ENCODE measurements at regions not wholly inside any gene's neighbourhood (a gene's known extent, or its start where the extent isn't known, plus 50 kb on each side); places are given as distances from the start of the nearest gene placed in this dataset.
A peak's percentile ranks its signal among the peaks of the same experiment; 100 is the strongest.

GRCh38 chr6:93550551-93551276, 131.4 kb upstream of the EPHA7 start:
- H3K9me3 ChIP-seq (ENCODE audit: control insufficient read depth in 1 of 2, low read length in 2 of 2) = no peaks in the 10 kb centered on the region
- H3K4me1 ChIP-seq (ENCODE audit: control insufficient read depth in 1 of 2, insufficient read depth in 2 of 2, low read length in 2 of 2) = no peaks in the 10 kb centered on the region
- no peak overlapping the region for H3K4me3 ChIP-seq (ENCODE audit: low read depth in 1 of 2, low read length in 2 of 2)
- no peak overlapping the region for H3K27ac ChIP-seq (ENCODE audit: low read length)
- H3K36me3 ChIP-seq (ENCODE audit: control insufficient read depth in 1 of 2, insufficient read depth in 2 of 2, low read length in 2 of 2) = no peaks in the 10 kb centered on the region
- H3K27me3 ChIP-seq (ENCODE audit: low read depth, low read length) = no peaks in the 10 kb centered on the region

DNA sequence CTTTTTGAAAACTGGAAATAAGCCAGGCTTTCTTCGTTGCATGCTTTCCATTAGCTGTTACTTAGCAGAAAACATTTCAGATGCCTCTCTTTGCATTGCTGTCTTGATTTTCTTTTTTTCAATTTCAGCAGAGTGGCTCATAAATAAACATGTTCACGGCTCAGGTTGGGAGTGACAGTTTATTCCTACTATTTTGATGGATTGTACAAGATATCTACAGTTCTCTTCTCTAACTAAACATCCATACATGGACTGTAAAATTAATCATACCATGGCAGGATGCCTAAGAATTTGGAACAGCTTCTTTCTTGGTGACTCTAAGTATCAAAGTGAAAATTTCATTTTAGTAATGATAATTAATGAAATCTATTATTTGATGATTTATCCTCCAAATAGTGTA, 130.5 kb upstream of the EPHA7 start:
- Histone ChIP-seq H3K4me1 (ENCODE audit: control insufficient read depth in 1 of 2, insufficient read depth in 2 of 2, low read length in 2 of 2) (no peaks in the 10 kb centered on the region), H3K9me3 (ENCODE audit: control insufficient read depth in 1 of 2, low read length in 2 of 2) (no peaks in the 10 kb centered on the region), H3K27ac (ENCODE audit: low read length) (no peak overlapping the region), H3K27me3 (ENCODE audit: low read depth, low read length) (no peaks in the 10 kb centered on the region), H3K36me3 (ENCODE audit: control insufficient read depth in 1 of 2, insufficient read depth in 2 of 2, low read length in 2 of 2) (no peaks in the 10 kb centered on the region), H3K4me3 (ENCODE audit: low read depth in 1 of 2, low read length in 2 of 2) (no peak overlapping the region)

DNA sequence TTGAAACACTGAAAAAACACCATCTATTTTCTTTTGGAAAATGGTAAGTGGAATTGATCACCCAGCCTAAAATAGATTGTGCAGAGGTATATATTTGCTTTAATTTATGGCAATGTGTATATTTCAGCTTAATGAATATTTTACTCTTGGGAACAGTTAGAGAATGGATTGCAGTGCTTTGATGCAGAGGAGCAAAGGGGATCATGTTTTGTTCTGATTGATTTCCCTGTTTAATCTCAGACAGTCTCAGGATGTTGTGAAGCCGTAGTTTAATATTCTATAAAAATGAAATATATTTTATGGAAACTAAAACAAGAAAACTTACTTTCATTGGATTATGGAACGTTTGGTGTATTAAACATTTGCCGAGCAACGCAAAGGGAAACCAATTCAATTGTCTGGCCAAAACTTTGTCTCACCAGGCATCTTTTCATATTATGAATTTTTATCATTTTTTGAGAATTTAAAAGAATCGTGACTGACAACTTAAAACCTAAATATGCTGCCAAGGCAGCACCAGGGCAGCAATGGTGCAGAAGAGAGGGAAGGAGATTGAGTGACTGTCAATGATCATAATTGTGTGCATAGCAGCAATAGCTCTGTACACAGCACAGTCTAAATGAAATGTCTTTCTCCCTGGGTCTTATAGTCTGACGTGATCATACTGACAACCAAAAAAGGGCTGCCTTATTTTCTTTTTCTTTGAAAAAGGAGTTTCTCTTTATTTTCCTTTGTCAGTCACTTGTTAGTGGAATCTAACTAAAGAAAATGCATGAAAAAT, 105.5 kb upstream of the EPHA7 start:
- H3K36me3 ChIP-seq (ENCODE audit: control insufficient read depth in 1 of 2, insufficient read depth in 2 of 2, low read length in 2 of 2) = no peaks in the 10 kb centered on the region
- H3K9me3 ChIP-seq (ENCODE audit: control insufficient read depth in 1 of 2, low read length in 2 of 2) = no peaks in the 10 kb centered on the region

DNA sequence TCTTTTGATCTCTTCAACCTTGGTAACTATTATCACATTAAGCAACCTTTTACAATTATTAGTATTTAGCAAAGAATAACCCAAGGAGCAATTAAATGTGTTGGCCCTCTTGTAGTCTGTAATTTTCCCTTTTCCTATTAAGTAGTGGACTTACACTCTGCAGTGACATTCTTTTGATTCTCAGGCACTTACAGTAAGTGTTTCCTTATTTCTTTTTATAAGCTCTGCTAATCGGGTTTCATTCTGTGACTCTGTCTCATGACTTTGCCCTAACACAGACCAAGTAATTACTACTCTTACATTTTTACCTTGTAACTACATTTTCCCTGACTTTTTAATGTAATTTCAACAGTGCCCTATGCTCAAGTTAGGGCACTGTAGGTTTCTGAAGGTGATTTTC, 104.0 kb upstream of the EPHA7 start:
- Histone ChIP-seq H3K36me3 (ENCODE audit: control insufficient read depth in 1 of 2, insufficient read depth in 2 of 2, low read length in 2 of 2) (no peaks in the 10 kb centered on the region), H3K4me3 (ENCODE audit: low read depth in 1 of 2, low read length in 2 of 2) (no peak overlapping the region), H3K4me1 (ENCODE audit: control insufficient read depth in 1 of 2, insufficient read depth in 2 of 2, low read length in 2 of 2) (no peaks in the 10 kb centered on the region), H3K27me3 (ENCODE audit: low read depth, low read length) (no peaks in the 10 kb centered on the region), H3K27ac (ENCODE audit: low read length) (no peak overlapping the region), H3K9me3 (ENCODE audit: control insufficient read depth in 1 of 2, low read length in 2 of 2) (no peaks in the 10 kb centered on the region)

More for the DNA sequence above, 105.5 kb upstream of the EPHA7 start:
- Histone ChIP-seq H3K4me1 (ENCODE audit: control insufficient read depth in 1 of 2, insufficient read depth in 2 of 2, low read length in 2 of 2) (no peaks in the 10 kb centered on the region), H3K27ac (ENCODE audit: low read length) (no peak overlapping the region), H3K4me3 (ENCODE audit: low read depth in 1 of 2, low read length in 2 of 2) (no peak overlapping the region), H3K27me3 (ENCODE audit: low read depth, low read length) (no peaks in the 10 kb centered on the region)

DNA sequence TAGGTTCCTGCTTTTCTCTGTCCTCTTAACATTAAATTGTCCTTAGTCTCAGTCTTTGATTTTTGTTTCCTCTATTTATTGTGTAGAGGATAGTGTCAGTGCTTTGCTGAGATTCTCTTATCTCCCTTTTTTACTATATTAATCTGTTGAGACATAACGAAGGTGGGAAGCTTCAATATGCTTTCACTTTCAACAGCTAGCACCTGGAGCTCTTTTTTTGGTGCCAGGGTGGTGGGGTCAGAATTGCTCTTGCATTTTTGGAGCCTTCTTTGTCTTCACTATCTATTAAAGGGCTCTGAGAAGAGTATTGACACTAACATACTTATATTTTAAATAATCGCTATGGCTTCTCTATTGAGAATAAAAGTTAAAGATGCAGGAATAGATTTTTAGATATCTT, 97.1 kb upstream of the EPHA7 start:
- no peaks in the 10 kb centered on the region for H3K27me3 ChIP-seq (ENCODE audit: low read depth, low read length)
- no peak overlapping the region for H3K27ac ChIP-seq (ENCODE audit: low read length)
- H3K4me1 ChIP-seq (ENCODE audit: control insufficient read depth in 1 of 2, insufficient read depth in 2 of 2, low read length in 2 of 2) = no peaks in the 10 kb centered on the region
- no peaks in the 10 kb centered on the region for H3K9me3 ChIP-seq (ENCODE audit: control insufficient read depth in 1 of 2, low read length in 2 of 2)
- no peak overlapping the region for H3K4me3 ChIP-seq (ENCODE audit: low read depth in 1 of 2, low read length in 2 of 2)
- no peaks in the 10 kb centered on the region for H3K36me3 ChIP-seq (ENCODE audit: control insufficient read depth in 1 of 2, insufficient read depth in 2 of 2, low read length in 2 of 2)

DNA sequence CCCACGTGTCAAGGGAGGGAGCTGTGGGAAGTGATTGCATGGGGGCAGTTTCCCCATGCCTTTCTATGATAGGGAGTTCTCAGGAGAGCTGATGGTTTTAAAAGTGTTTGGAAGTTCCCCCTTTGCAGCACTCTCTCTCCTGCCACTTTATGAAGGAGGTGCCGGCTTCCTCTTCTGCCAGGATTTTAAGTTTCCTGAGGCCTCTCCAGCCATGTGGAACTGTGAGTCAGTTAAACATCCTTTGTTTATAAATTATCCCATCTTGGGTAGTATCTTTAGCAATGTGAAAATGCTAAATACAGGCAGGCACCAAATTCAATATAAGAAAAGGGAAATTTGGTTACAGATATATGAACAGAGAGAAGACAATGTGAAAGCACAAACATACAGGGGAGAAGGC, 96.4 kb upstream of the EPHA7 start:
- Histone ChIP-seq H3K4me1 (ENCODE audit: control insufficient read depth in 1 of 2, insufficient read depth in 2 of 2, low read length in 2 of 2) (no peaks in the 10 kb centered on the region), H3K9me3 (ENCODE audit: control insufficient read depth in 1 of 2, low read length in 2 of 2) (no peaks in the 10 kb centered on the region), H3K27me3 (ENCODE audit: low read depth, low read length) (no peaks in the 10 kb centered on the region), H3K27ac (ENCODE audit: low read length) (no peak overlapping the region), H3K36me3 (ENCODE audit: control insufficient read depth in 1 of 2, insufficient read depth in 2 of 2, low read length in 2 of 2) (no peaks in the 10 kb centered on the region), H3K4me3 (ENCODE audit: low read depth in 1 of 2, low read length in 2 of 2) (no peak overlapping the region)

- Histone ChIP-seq H3K9me3 (ENCODE audit: control insufficient read depth in 1 of 2, low read length in 2 of 2) (no peaks in the 10 kb centered on the region), H3K27ac (ENCODE audit: low read length) (no peak overlapping the region), H3K36me3 (ENCODE audit: control insufficient read depth in 1 of 2, insufficient read depth in 2 of 2, low read length in 2 of 2) (no peaks in the 10 kb centered on the region), H3K4me1 (ENCODE audit: control insufficient read depth in 1 of 2, insufficient read depth in 2 of 2, low read length in 2 of 2) (no peaks in the 10 kb centered on the region), H3K27me3 (ENCODE audit: low read depth, low read length) (no peaks in the 10 kb centered on the region), H3K4me3 (ENCODE audit: low read depth in 1 of 2, low read length in 2 of 2) (no peak overlapping the region)
These were observed 79.4 kb upstream of the EPHA7 start for GRCh38 chr6:93498713-93499112.

GRCh38 chr6:93496548-93496947, 77.2 kb upstream of the EPHA7 start:
- H3K36me3 ChIP-seq (ENCODE audit: control insufficient read depth in 1 of 2, insufficient read depth in 2 of 2, low read length in 2 of 2) = no peaks in the 10 kb centered on the region
- no peaks in the 10 kb centered on the region for H3K27me3 ChIP-seq (ENCODE audit: low read depth, low read length)
- H3K27ac ChIP-seq (ENCODE audit: low read length) = no peak overlapping the region
- no peaks in the 10 kb centered on the region for H3K9me3 ChIP-seq (ENCODE audit: control insufficient read depth in 1 of 2, low read length in 2 of 2)
- no peaks in the 10 kb centered on the region for H3K4me1 ChIP-seq (ENCODE audit: control insufficient read depth in 1 of 2, insufficient read depth in 2 of 2, low read length in 2 of 2)
- no peak overlapping the region for H3K4me3 ChIP-seq (ENCODE audit: low read depth in 1 of 2, low read length in 2 of 2)

DNA sequence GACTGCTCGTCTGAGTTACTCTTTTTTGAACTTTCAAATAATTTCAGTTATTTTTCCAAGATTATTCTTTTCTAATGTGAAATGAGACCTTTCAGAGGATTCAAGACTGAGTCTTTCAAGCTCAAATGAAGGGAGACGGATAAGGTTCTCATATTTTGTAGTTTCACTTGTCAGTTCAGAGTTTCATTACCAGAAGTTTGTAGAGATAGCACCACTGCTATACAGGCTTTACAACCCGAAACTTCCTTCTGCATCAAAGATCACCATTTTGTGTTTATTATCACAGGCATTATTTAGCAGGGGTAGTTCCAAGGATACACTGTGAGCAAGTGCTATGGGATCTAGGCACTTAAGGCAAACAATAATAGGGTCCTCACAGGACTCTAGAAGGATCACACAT, 74.7 kb upstream of the EPHA7 start:
- Histone ChIP-seq H3K4me1 (ENCODE audit: control insufficient read depth in 1 of 2, insufficient read depth in 2 of 2, low read length in 2 of 2) (no peaks in the 10 kb centered on the region), H3K36me3 (ENCODE audit: control insufficient read depth in 1 of 2, insufficient read depth in 2 of 2, low read length in 2 of 2) (no peaks in the 10 kb centered on the region), H3K4me3 (ENCODE audit: low read depth in 1 of 2, low read length in 2 of 2) (no peak overlapping the region), H3K27me3 (ENCODE audit: low read depth, low read length) (no peaks in the 10 kb centered on the region), H3K9me3 (ENCODE audit: control insufficient read depth in 1 of 2, low read length in 2 of 2) (no peaks in the 10 kb centered on the region), H3K27ac (ENCODE audit: low read length) (no peak overlapping the region)

GRCh38 chr6:93474733-93475179, 55.4 kb upstream of the EPHA7 start:
- Histone ChIP-seq H3K4me3 (ENCODE audit: low read depth in 1 of 2, low read length in 2 of 2) (no peak overlapping the region), H3K27me3 (ENCODE audit: low read depth, low read length) (no peaks in the 10 kb centered on the region), H3K36me3 (ENCODE audit: control insufficient read depth in 1 of 2, insufficient read depth in 2 of 2, low read length in 2 of 2) (no peaks in the 10 kb centered on the region), H3K9me3 (ENCODE audit: control insufficient read depth in 1 of 2, low read length in 2 of 2) (no peaks in the 10 kb centered on the region), H3K27ac (ENCODE audit: low read length) (peak overlapping the region; percentile 0), H3K4me1 (ENCODE audit: control insufficient read depth in 1 of 2, insufficient read depth in 2 of 2, low read length in 2 of 2) (no peaks in the 10 kb centered on the region)

DNA sequence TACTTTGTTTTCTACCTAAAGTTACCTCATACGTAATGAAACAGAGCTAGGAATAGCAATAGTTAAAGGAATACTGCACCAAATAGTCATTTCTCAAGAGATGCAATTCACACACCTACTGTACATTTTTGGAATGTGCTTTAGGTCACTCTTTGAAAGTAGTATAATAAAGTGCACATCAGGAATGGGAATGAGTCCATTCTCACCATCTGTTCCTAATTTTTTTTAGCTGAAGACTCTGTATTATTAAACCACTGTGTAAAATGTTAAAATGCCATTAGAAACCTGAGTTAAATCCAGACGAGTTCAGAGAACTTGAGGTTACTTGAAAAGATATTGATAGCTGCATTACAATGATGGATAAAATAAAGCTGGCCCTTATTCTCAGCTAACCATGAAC, 51.9 kb upstream of the EPHA7 start:
- H3K36me3 ChIP-seq (ENCODE audit: control insufficient read depth in 1 of 2, insufficient read depth in 2 of 2, low read length in 2 of 2) = no peaks in the 10 kb centered on the region
- no peak overlapping the region for H3K27ac ChIP-seq (ENCODE audit: low read length)
- no peak overlapping the region for H3K4me3 ChIP-seq (ENCODE audit: low read depth in 1 of 2, low read length in 2 of 2)
- H3K9me3 ChIP-seq (ENCODE audit: control insufficient read depth in 1 of 2, low read length in 2 of 2) = no peaks in the 10 kb centered on the region
- H3K27me3 ChIP-seq (ENCODE audit: low read depth, low read length) = no peaks in the 10 kb centered on the region
- H3K4me1 ChIP-seq (ENCODE audit: control insufficient read depth in 1 of 2, insufficient read depth in 2 of 2, low read length in 2 of 2) = no peaks in the 10 kb centered on the region
